Osteoblast (primary cell): ENCODE measurements at regions not wholly inside any gene's neighbourhood (a gene's known extent, or its start where the extent isn't known, plus 50 kb on each side); places are given as distances from the start of the nearest gene placed in this dataset.

Experiments
- DNase-seq: peaks from one replicate; pipeline ENCODE4 v3.0.0; 2011; ENCODE audit warnings: low spot score, mixed read lengths; ENCODE audit not compliant: insufficient read length; ENCODE audit errors: missing footprints
- H2AFZ ChIP-seq: 2 replicates; pipeline ENCODE4 v1.6.0; 2011; ENCODE audit warnings: mild to moderate bottlenecking, low read length
- H3K27ac ChIP-seq: 2 replicates; pipeline ENCODE4 v1.5.1; 2011; ENCODE audit warnings: mild to moderate bottlenecking, low read depth, low read length, moderate library complexity
- H3K27me3 ChIP-seq: 2 replicates; pipeline ENCODE4 v1.6.0; 2012; ENCODE audit warnings: mild to moderate bottlenecking, control low read depth, inconsistent platforms, low read length, moderate library complexity; ENCODE audit not compliant: insufficient read depth
- H3K36me3 ChIP-seq: 2 replicates; pipeline ENCODE4 v1.5.1; 2011; ENCODE audit warnings: mild to moderate bottlenecking, low read length, control low read depth, moderate library complexity; ENCODE audit not compliant: insufficient read depth
- H3K4me1 ChIP-seq: 2 replicates; pipeline ENCODE4 v1.5.1; 2011; ENCODE audit warnings: mild to moderate bottlenecking, low read length, control low read depth, moderate library complexity; ENCODE audit not compliant: insufficient read depth
- H3K4me2 ChIP-seq: 2 replicates; pipeline ENCODE4 v1.6.0; 2011; ENCODE audit warnings: mild to moderate bottlenecking, low read length; ENCODE audit not compliant: insufficient read depth
- H3K4me3 ChIP-seq: fragments of 200-600 bp; sonication (generic); 3 replicates; pipeline ENCODE4 v1.5.1; 2012; ENCODE audit warnings: mild to moderate bottlenecking, low read length, inconsistent platforms; ENCODE audit not compliant: insufficient read depth
- H3K79me2 ChIP-seq: 2 replicates; pipeline ENCODE4 v1.6.0; 2012; ENCODE audit warnings: mild to moderate bottlenecking, low read length, control low read depth, inconsistent platforms; ENCODE audit not compliant: insufficient read depth
- H3K9me3 ChIP-seq: 2 replicates; pipeline ENCODE4 v1.5.1; 2011; ENCODE audit warnings: low read depth, low read length, control low read depth
- H4K20me1 ChIP-seq: 2 replicates; pipeline ENCODE4 v1.6.0; 2012; ENCODE audit warnings: mild to moderate bottlenecking, low read length, control low read depth; ENCODE audit not compliant: insufficient read depth
- CTCF ChIP-seq: IDR thresholded peaks from 2 replicates; pipeline ENCODE4 v1.5.1; 2011; ENCODE audit warnings: mild to moderate bottlenecking, low read depth, low read length, moderate library complexity; ENCODE audit errors: extremely low read depth

GRCh38 chr9:94174164-94174563 lies 84.9 kb upstream of the ZNF169 start:
- no peak overlapping the region for H3K4me2 ChIP-seq

GRCh38 chr9:94175669-94176068 lies 83.4 kb upstream of the ZNF169 start:
- no peak for TF ChIP-seq CTCF
- Histone ChIP-seq H4K20me1 (peaks cover 90% of the 10 kb centered on the region), H3K36me3 (peaks cover 41% of the 10 kb centered on the region), H3K79me2 (peaks cover 97% of the 10 kb centered on the region), H3K4me1 (peaks cover 39% of the 10 kb centered on the region), H3K27ac (no peak overlapping the region), H2AFZ (no peak overlapping the region), H3K27me3 (no peaks in the 10 kb centered on the region), H3K9me3 (no peaks in the 10 kb centered on the region), H3K4me2 (peak overlapping the region; percentile 6), H3K4me3 (no peak overlapping the region)
- DNase-seq: no peak

More at GRCh38 chr9:94174164-94174563, 84.9 kb upstream of the ZNF169 start:
- Histone ChIP-seq H3K36me3 (peaks cover 27% of the 10 kb centered on the region), H4K20me1 (peaks cover 93% of the 10 kb centered on the region), H3K9me3 (no peaks in the 10 kb centered on the region), H2AFZ (no peak overlapping the region), H3K79me2 (peaks cover 98% of the 10 kb centered on the region), H3K4me3 (no peak overlapping the region), H3K27ac (no peak overlapping the region), H3K27me3 (no peaks in the 10 kb centered on the region), H3K4me1 (peaks cover 49% of the 10 kb centered on the region)
- no peak for DNase-seq
- TF ChIP-seq CTCF: no peak

GRCh38 chr9:94176608-94177007 lies 82.5 kb upstream of the ZNF169 start:
- peaks cover 43% of the 10 kb centered on the region for H3K36me3 ChIP-seq
- H2AFZ ChIP-seq: no peak overlapping the region
- no peak for DNase-seq
- peaks cover 88% of the 10 kb centered on the region for H4K20me1 ChIP-seq
- no peak overlapping the region for H3K27ac ChIP-seq
- no peak overlapping the region for H3K4me2 ChIP-seq
- H3K4me3 ChIP-seq: no peak overlapping the region
- TF ChIP-seq CTCF: no peak
- H3K27me3 ChIP-seq: no peaks in the 10 kb centered on the region
- H3K9me3 ChIP-seq: no peaks in the 10 kb centered on the region
- H3K4me1 ChIP-seq: peaks cover 36% of the 10 kb centered on the region
- H3K79me2 ChIP-seq: peaks cover 97% of the 10 kb centered on the region

DNA sequence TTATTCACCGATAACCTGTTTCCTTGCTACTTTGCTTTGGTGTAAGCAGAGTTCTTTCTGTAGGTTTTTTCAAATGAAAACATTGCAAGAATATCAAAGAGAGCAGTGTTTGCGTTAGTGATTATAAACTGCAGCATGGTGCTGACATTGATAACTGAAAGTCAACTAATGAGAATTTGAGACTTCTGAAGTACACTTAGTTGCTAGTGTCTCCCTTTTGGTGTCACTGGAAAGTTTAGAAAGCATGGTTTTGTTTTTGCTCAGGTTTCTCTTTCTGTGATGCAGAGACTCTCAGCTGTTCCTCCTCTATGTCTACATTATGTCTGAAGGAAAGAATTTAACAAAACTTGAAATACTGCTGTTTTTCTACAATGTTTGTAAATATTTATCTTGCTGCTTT lies 80.2 kb upstream of the ZNF169 start:
- Histone ChIP-seq H3K27me3 (no peaks in the 10 kb centered on the region), H3K9me3 (no peaks in the 10 kb centered on the region), H3K4me2 (no peak overlapping the region), H3K79me2 (peaks cover 84% of the 10 kb centered on the region), H3K4me1 (peaks cover 26% of the 10 kb centered on the region), H3K27ac (no peak overlapping the region), H3K4me3 (no peak overlapping the region), H3K36me3 (peaks cover 49% of the 10 kb centered on the region), H2AFZ (no peak overlapping the region), H4K20me1 (peaks cover 73% of the 10 kb centered on the region)
- no peak for TF ChIP-seq CTCF
- no peak for DNase-seq
